DND-41 (cell line): ENCODE measurements at regions not wholly inside any gene's neighbourhood (a gene's known extent, or its start where the extent isn't known, plus 50 kb on each side); places are given as distances from the start of the nearest gene placed in this dataset.

Experiments used
- CTCF ChIP-seq: IDR thresholded peaks from 2 replicates; pipeline ENCODE4 v1.5.1; 2012; ENCODE audit warnings: borderline replicate concordance, low read length, moderate library complexity, mild to moderate bottlenecking; ENCODE audit not compliant: poor library complexity, severe bottlenecking; ENCODE audit errors: extremely low read depth
- EZH2 ChIP-seq: IDR thresholded peaks from 3 replicates; pipeline ENCODE4 v1.6.1; 2012; ENCODE audit warnings: borderline replicate concordance, low read depth, mild to moderate bottlenecking, moderate library complexity, low read length, inconsistent platforms; ENCODE audit not compliant: severe bottlenecking

GRCh38 chr1:17966341-17966740, 141.3 kb upstream of the IGSF21 start:
- TF ChIP-seq CTCF (no peak), EZH2 (no peak)
